Testis (tissue), 2 donors: ENCODE measurements at regions not wholly inside any gene's neighbourhood (a gene's known extent, or its start where the extent isn't known, plus 50 kb on each side); places are given as distances from the start of the nearest gene placed in this dataset.

Experiments
- POLR2A ChIP-seq: fragments of 450-650 bp; IDR thresholded peaks from one replicate; pipeline ENCODE4 v1.6.1; 2017; ENCODE audit warnings: antibody characterized with exemption, mild to moderate bottlenecking, moderate library complexity
- TF ChIP-seq, protein P1 (sequence below), 3 experiments: fragments of 450-650 bp in 2 of 3; fragments of 200-600 bp in 1 of 3; sonication (generic) in 1 of 3; IDR thresholded peaks; one replicate each; pipeline ENCODE4 v1.5.1; 2016 to 2019; ENCODE audit warnings: antibody characterized with exemption in 3 of 3, mild to moderate bottlenecking in 2 of 3, moderate library complexity in 1 of 3

GRCh38 chr4:158996669-158997074 is 106.2 kb upstream of the RAPGEF2 start:
- TF ChIP-seq POLR2A: no peak
- TF ChIP-seq, protein P1, sequence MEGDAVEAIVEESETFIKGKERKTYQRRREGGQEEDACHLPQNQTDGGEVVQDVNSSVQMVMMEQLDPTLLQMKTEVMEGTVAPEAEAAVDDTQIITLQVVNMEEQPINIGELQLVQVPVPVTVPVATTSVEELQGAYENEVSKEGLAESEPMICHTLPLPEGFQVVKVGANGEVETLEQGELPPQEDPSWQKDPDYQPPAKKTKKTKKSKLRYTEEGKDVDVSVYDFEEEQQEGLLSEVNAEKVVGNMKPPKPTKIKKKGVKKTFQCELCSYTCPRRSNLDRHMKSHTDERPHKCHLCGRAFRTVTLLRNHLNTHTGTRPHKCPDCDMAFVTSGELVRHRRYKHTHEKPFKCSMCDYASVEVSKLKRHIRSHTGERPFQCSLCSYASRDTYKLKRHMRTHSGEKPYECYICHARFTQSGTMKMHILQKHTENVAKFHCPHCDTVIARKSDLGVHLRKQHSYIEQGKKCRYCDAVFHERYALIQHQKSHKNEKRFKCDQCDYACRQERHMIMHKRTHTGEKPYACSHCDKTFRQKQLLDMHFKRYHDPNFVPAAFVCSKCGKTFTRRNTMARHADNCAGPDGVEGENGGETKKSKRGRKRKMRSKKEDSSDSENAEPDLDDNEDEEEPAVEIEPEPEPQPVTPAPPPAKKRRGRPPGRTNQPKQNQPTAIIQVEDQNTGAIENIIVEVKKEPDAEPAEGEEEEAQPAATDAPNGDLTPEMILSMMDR (IDR thresholded peaks at IDR 0.05): no peak
